Activated T-helper 1 cell treated with anti-CD3 and anti-CD28 coated beads, Interleukin-12 subunit alpha, Interleukin-12 subunit beta, Interleukin-2, Interleukin-4 antibody, amounts not matched to agents 30 ng/mL and 10 ng/mL and 1 ng/mL, durations not matched to agents 14 hours and 24 hours and 36 hours (primary cell): ENCODE measurements at regions not wholly inside any gene's neighbourhood (a gene's known extent, or its start where the extent isn't known, plus 50 kb on each side); places are given as distances from the start of the nearest gene placed in this dataset.
"Not testable (repeated sequence)": the region's sequence is repeated elsewhere in the genome, so short reads cannot be mapped to it uniquely, and the experiment has no call there.

Experiments used
- DNase-seq: peaks from one replicate; pipeline ENCODE4 v3.0.0; 2021; ENCODE audit warnings: low spot score
- H3K27ac Mint-ChIP-seq: one replicate; pipeline ENCODE4 v1.8.0; 2021; ENCODE audit warnings: mild to moderate bottlenecking, mixed read lengths
- H3K27me3 Mint-ChIP-seq: one replicate; pipeline ENCODE4 v1.8.0; 2022; ENCODE audit warnings: mild to moderate bottlenecking, moderate library complexity, mixed read lengths; ENCODE audit not compliant: insufficient read depth
- H3K36me3 Mint-ChIP-seq: one replicate; pipeline ENCODE4 v1.8.0; 2021; ENCODE audit warnings: low read depth, mixed read lengths
- H3K4me1 Mint-ChIP-seq: one replicate; pipeline ENCODE4 v1.8.0; 2021; ENCODE audit warnings: low read depth, mixed read lengths
- H3K4me3 Mint-ChIP-seq: one replicate; pipeline ENCODE4 v1.8.0; 2021; ENCODE audit warnings: mild to moderate bottlenecking, moderate library complexity, mixed read lengths
- H3K9me3 Mint-ChIP-seq: one replicate; pipeline ENCODE4 v1.8.0; 2021; ENCODE audit warnings: mixed read lengths
- intact Hi-C: fragments of 100-400 bp; cut with micrococcal nuclease; formaldehyde crosslinking; loops from one replicate; pipeline ENCODE4 v1.15.1; 2024

DNA sequence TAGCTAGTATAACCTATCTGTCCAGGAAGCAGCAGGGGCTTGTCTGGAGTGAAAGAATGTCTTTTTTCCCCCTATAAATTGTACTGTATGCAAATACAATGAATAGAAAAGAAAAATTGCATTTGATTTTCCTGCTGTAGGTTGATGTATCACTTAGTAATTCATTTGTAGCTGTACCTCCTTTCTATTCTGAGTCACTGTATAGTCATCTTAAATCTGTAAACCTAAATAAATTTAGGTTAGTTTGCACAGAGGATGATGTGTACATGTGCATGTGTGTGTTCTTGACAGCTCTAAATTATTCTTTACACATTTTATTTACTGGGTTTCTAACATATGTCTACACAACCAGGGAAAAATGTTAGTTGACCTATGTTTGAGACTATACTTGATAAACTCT lies 478.7 kb upstream of the CNTNAP5 start:
- no peaks in the 10 kb centered on the region for H3K4me1 Mint-ChIP-seq
- DNase-seq = no peak
- H3K4me3 Mint-ChIP-seq = no peak overlapping the region
- H3K27me3 Mint-ChIP-seq = no peaks in the 10 kb centered on the region
- intact Hi-C loops = no loop called here
- H3K27ac Mint-ChIP-seq = no peak overlapping the region
- H3K9me3 Mint-ChIP-seq = peaks cover 18% of the 10 kb centered on the region
- H3K36me3 Mint-ChIP-seq = no peaks in the 10 kb centered on the region

- DNase-seq = no peak
- no peak overlapping the region for H3K4me3 Mint-ChIP-seq
- H3K4me1 Mint-ChIP-seq = no peaks in the 10 kb centered on the region
- no peaks in the 10 kb centered on the region for H3K27me3 Mint-ChIP-seq
- intact Hi-C loops = no loop called here
- H3K9me3 Mint-ChIP-seq = peaks cover 5% of the 10 kb centered on the region
- no peaks in the 10 kb centered on the region for H3K36me3 Mint-ChIP-seq
- no peak overlapping the region for H3K27ac Mint-ChIP-seq
Measured at GRCh38 chr2:123563515-123563914, 461.6 kb upstream of the CNTNAP5 start.

GRCh38 chr2:123566291-123566946 lies 458.7 kb upstream of the CNTNAP5 start:
- Mint-ChIP-seq H3K4me3 (no peak overlapping the region), H3K9me3 (peaks cover 8% of the 10 kb centered on the region), H3K4me1 (no peaks in the 10 kb centered on the region), H3K36me3 (no peaks in the 10 kb centered on the region), H3K27me3 (no peaks in the 10 kb centered on the region), H3K27ac (no peak overlapping the region)
- no peak for DNase-seq
- intact Hi-C loops = no loop called here

DNA sequence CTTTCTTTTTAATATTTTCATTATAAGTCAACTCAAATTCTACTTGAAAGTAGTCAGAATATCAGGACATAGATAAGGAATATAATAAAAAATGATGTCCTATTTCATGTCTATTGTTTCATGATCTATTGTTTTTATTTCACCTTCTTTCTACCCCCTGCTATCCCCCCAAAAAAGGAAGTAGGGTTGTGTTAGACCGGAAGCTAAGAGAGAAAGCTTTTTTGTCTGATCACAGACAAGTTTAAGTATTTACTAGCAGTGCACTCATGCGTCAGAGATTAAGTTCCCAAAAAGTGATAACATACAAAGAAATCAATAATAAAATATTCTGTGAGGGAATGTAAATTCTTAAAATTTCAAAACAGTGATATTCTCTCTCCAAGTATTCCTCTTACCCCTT lies 447.1 kb upstream of the CNTNAP5 start:
- no peaks in the 10 kb centered on the region for H3K4me1 Mint-ChIP-seq
- no peak for DNase-seq
- no peaks in the 10 kb centered on the region for H3K36me3 Mint-ChIP-seq
- H3K27ac Mint-ChIP-seq = no peak overlapping the region
- no peaks in the 10 kb centered on the region for H3K27me3 Mint-ChIP-seq
- H3K4me3 Mint-ChIP-seq = no peak overlapping the region
- peaks cover 5% of the 10 kb centered on the region for H3K9me3 Mint-ChIP-seq
- intact Hi-C loops = no loop called here

- Mint-ChIP-seq H3K27me3 (no peaks in the 10 kb centered on the region), H3K36me3 (no peaks in the 10 kb centered on the region), H3K4me3 (no peak overlapping the region), H3K27ac (no peak overlapping the region), H3K9me3 (peaks cover 26% of the 10 kb centered on the region), H3K4me1 (no peaks in the 10 kb centered on the region)
- DNase-seq = no peak
- intact Hi-C loops = no loop called here
Measured at GRCh38 chr2:123596621-123597020, 428.5 kb upstream of the CNTNAP5 start.

DNA sequence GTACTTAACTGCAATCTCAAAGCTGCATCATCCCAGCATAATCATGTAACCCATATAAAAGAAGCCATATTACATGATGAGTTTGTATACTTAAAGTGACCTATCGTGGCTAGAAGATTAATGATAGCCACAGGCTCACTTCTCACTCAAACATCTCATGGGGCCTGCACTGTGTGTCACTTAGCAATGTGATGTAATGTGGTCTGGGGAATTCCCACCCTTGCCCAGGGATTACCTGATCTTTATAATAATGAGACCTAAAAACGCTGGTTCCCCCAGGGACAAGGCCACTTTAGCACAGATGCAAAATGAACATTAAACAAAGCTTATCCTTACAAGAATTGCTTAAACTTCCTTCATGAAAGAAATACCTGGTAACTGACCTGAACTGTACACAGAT lies 427.1 kb upstream of the CNTNAP5 start:
- Mint-ChIP-seq H3K27me3 (no peaks in the 10 kb centered on the region), H3K36me3 (no peaks in the 10 kb centered on the region), H3K9me3 (peaks cover 23% of the 10 kb centered on the region), H3K4me1 (no peaks in the 10 kb centered on the region), H3K27ac (no peak overlapping the region), H3K4me3 (no peak overlapping the region)
- intact Hi-C loops = no loop called here
- DNase-seq = no peak

GRCh38 chr2:123606631-123607030 lies 418.5 kb upstream of the CNTNAP5 start:
- Mint-ChIP-seq H3K27me3 (no peaks in the 10 kb centered on the region), H3K4me1 (no peaks in the 10 kb centered on the region), H3K9me3 (peaks cover 16% of the 10 kb centered on the region), H3K4me3 (no peak overlapping the region), H3K27ac (no peak overlapping the region), H3K36me3 (no peaks in the 10 kb centered on the region)
- intact Hi-C loops = no loop called here
- no peak for DNase-seq

DNA sequence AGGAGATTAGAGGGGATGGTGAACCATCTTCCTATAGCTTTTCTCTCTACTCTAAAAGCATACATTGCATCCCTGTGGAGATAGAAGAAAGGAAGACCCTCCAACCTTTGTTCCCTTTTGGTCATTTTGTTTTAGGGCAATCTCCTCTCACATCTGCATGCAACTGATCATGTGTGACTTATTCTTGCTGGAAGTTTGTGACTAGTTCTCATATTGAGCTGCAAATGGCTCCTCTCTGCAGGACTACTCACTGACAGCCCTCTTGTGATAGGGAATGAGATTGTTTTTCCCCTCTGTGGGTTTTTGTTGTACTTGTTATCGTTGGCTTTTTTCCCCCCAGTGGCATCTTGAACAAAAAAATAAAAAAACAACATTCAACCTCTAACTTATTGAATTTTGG lies 416.0 kb upstream of the CNTNAP5 start:
- H3K4me3 Mint-ChIP-seq = no peak overlapping the region
- H3K27ac Mint-ChIP-seq = no peak overlapping the region
- H3K9me3 Mint-ChIP-seq = peaks cover 13% of the 10 kb centered on the region
- H3K36me3 Mint-ChIP-seq = no peaks in the 10 kb centered on the region
- DNase-seq = no peak
- no peaks in the 10 kb centered on the region for H3K4me1 Mint-ChIP-seq
- H3K27me3 Mint-ChIP-seq = no peaks in the 10 kb centered on the region
- intact Hi-C loops = no loop called here

GRCh38 chr2:123614596-123614995 lies 410.5 kb upstream of the CNTNAP5 start:
- no peak overlapping the region for H3K4me3 Mint-ChIP-seq
- H3K27ac Mint-ChIP-seq = no peak overlapping the region
- intact Hi-C loops = no loop called here
- no peak for DNase-seq
- no peaks in the 10 kb centered on the region for H3K4me1 Mint-ChIP-seq
- H3K36me3 Mint-ChIP-seq = no peaks in the 10 kb centered on the region
- peaks cover 19% of the 10 kb centered on the region for H3K9me3 Mint-ChIP-seq
- no peaks in the 10 kb centered on the region for H3K27me3 Mint-ChIP-seq

DNA sequence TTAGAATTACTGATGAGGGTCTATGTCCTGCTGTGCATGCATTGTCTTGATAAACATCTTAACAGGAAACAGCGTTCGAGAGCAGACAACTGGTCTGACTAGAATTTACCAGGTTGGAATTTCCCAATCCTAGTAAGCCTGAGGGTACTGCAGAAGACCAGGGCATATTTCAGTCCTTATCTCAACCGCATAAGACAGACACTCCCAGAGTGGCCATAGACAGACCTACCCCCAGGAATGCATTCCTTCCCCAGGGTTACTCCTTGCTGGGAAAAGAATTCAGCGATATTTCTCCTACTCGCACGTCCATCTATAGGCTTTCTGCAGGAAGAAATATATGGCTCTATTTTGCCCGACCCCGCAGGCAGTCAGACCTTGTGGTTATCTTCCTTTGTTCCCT lies 406.4 kb upstream of the CNTNAP5 start:
- intact Hi-C loops, DNase-seq, H3K27ac Mint-ChIP-seq, H3K4me3 Mint-ChIP-seq, H3K4me1 Mint-ChIP-seq, H3K27me3 Mint-ChIP-seq, H3K36me3 Mint-ChIP-seq: not testable (repeated sequence)
- peaks cover 26% of the 10 kb centered on the region for H3K9me3 Mint-ChIP-seq

DNA sequence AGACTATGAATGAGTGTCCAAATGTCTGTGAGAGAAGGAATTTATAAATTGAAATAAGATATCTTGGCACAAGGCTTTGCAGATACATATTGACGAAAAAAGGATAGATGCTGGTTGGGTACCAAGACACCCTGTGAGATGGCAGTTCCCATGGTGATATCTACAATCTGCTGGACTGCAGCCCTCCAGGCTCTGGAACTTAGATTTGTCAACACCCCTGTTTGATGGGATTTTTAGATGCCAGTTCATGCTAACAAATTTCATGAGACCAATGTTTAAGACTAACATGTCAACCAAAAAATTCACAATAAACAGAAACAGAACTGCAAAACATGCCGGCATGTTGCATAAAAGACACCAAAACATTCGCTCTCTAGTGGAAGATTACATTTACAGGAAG lies 400.3 kb upstream of the CNTNAP5 start:
- Mint-ChIP-seq H3K9me3 (peaks cover 7% of the 10 kb centered on the region), H3K4me3 (no peak overlapping the region), H3K36me3 (no peaks in the 10 kb centered on the region), H3K27me3 (no peaks in the 10 kb centered on the region), H3K4me1 (no peaks in the 10 kb centered on the region), H3K27ac (no peak overlapping the region)
- DNase-seq = no peak
- intact Hi-C loops = no loop called here

DNA sequence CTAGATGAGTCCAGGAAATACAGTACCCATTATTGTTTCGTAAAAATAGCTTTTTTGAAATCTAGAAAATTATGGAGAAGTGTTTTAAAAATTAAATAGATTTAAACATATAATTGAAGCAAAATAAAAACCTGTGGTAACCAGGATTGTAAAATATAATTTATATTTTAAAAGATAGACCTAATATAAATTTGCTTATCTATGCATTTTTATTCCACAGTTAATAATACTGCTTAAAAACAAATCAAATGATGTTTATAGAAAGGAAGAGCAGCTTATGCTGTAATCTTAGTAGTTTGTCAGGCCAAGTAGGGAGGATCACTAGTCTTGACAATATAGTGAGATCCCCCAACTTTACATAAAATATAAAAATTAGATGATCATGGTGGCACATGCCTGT lies 388.9 kb upstream of the CNTNAP5 start:
- Mint-ChIP-seq H3K27ac (no peak overlapping the region), H3K9me3 (peaks cover 12% of the 10 kb centered on the region), H3K27me3 (no peaks in the 10 kb centered on the region), H3K4me1 (no peaks in the 10 kb centered on the region), H3K36me3 (no peaks in the 10 kb centered on the region), H3K4me3 (no peak overlapping the region)
- DNase-seq = no peak
- intact Hi-C loops = no loop called here

DNA sequence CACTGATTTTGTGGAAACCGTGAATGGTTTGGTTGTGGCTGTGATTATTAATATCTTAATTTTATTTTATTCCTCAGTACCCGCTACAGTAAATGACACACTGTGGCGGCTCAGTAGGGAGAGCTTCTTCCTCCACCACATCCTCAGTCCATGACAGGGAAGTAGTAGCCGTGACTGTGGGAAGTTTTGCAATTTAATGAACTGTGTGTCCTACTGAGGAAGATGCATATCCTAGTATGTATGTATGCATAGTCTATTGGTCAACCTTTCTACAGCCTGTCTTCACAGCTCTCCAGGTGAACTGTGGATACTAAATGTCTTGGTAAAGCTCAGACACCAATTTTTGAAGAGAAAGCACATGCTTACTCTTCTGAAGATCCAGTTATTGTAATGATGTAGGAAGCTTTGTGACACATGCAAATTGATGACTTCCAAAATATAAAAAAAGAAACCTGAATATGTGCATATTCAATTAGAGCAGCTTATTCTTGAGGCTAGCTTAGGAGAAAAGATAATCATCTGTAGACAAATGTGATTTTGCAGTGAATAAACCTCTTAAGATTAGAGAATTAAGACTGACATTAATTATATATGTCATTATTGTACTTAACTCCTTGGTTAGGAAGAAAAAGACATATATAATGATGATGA lies 384.3 kb upstream of the CNTNAP5 start:
- no peaks in the 10 kb centered on the region for H3K27me3 Mint-ChIP-seq
- intact Hi-C loops = no loop called here
- no peak overlapping the region for H3K27ac Mint-ChIP-seq
- H3K4me3 Mint-ChIP-seq = no peak overlapping the region
- no peak for DNase-seq
- H3K4me1 Mint-ChIP-seq = no peaks in the 10 kb centered on the region
- peaks cover 9% of the 10 kb centered on the region for H3K9me3 Mint-ChIP-seq
- no peaks in the 10 kb centered on the region for H3K36me3 Mint-ChIP-seq

GRCh38 chr2:123644053-123644452 lies 381.0 kb upstream of the CNTNAP5 start:
- no peak overlapping the region for H3K4me3 Mint-ChIP-seq
- H3K27ac Mint-ChIP-seq = no peak overlapping the region
- no peaks in the 10 kb centered on the region for H3K4me1 Mint-ChIP-seq
- DNase-seq = no peak
- intact Hi-C loops = no loop called here
- no peaks in the 10 kb centered on the region for H3K36me3 Mint-ChIP-seq
- no peaks in the 10 kb centered on the region for H3K27me3 Mint-ChIP-seq
- peaks cover 9% of the 10 kb centered on the region for H3K9me3 Mint-ChIP-seq
